HCT116 (cell line): ENCODE measurements at regions not wholly inside any gene's neighbourhood (a gene's known extent, or its start where the extent isn't known, plus 50 kb on each side); places are given as distances from the start of the nearest gene placed in this dataset.

Source experiments
- ATAC-seq: fragments of 200-7000 bp; cut with Tn5 transposase; 2 replicates; pipeline ENCODE4 v1.9.1; 2020; ENCODE audit warnings: mild to moderate bottlenecking, moderate library complexity
- BruUV-seq: library from RNA; stranded (reverse); fragments of 400-500 nt; replicated peaks from 2 replicates; lab custom pipeline; 2021; lab: Mats Ljungman, UMichigan
- CTCF ChIA-PET: fragments of 300-600 bp; sonication (Branson Sonifier 250); formaldehyde crosslinking; loops from one replicate; lab custom pipeline; 2021; ENCODE audit warnings: antibody characterized with exemption; lab: Charles Lee
- POLR2A ChIA-PET: fragments of 300-600, 350-600 bp; sonication (Branson Sonifier 250); formaldehyde crosslinking; loops from one replicate; lab custom pipeline; 2021; ENCODE audit warnings: antibody characterized with exemption; lab: Charles Lee
- RAD21 ChIA-PET, 2 experiments: fragments of 300-600 bp; sonication (Branson Sonifier 250); formaldehyde crosslinking; loops; one replicate each; lab custom pipeline; 2023; ENCODE audit warnings: low total read pairs in 2 of 2; ENCODE audit not compliant: uncharacterized antibody in 2 of 2, unreplicated experiment in 2 of 2, low non-redundant PET in 1 of 2; lab: Charles Lee
- DNase-seq: peaks from one replicate; pipeline ENCODE4 v3.0.0-alpha.2; 2010; ENCODE audit warnings: low read depth, low spot score
- H2AFZ ChIP-seq: fragments of 200-600 bp; shearing (Covaris generic), sonication (generic); 2 replicates; pipeline ENCODE4 v1.6.1; 2017; ENCODE audit warnings: low read depth, mixed run types, mixed read lengths, antibody characterized with exemption, low read length; ENCODE audit not compliant: poor library complexity, severe bottlenecking
- H3K27ac ChIP-seq: 2 replicates; pipeline ENCODE4 v1.5.1; 2012; ENCODE audit warnings: low read depth, low read length
- H3K27me3 ChIP-seq: fragments of 200-600 bp; sonication (generic); 2 replicates; pipeline ENCODE4 v1.6.1; 2016; ENCODE audit warnings: mixed run types, low read length, mixed read lengths; ENCODE audit not compliant: insufficient read depth
- H3K36me3 ChIP-seq, 2 experiments: fragments of 200-500 bp in 1 of 2; fragments of 200-600 bp in 1 of 2; sonication (Bioruptor generic) in 1 of 2; sonication (generic) in 1 of 2; 2 replicates each; pipeline versions ENCODE4 v1.5.1 to v1.6.1; 2014 to 2016; ENCODE audit warnings: low read length in 2 of 2, inconsistent platforms in 1 of 2, mixed read lengths in 1 of 2, mixed run types in 1 of 2; ENCODE audit not compliant: insufficient read depth in 2 of 2, control insufficient read depth in 1 of 2
- H3K4me1 ChIP-seq, 2 experiments: fragments of 200-600 bp in 1 of 2; sonication (generic) in 1 of 2; 2 replicates each; pipeline versions ENCODE4 v1.5.1 to v1.6.1; 2012 to 2017; ENCODE audit warnings: low read length in 2 of 2, inconsistent platforms in 1 of 2, mild to moderate bottlenecking in 1 of 2, mixed read lengths in 1 of 2, mixed run types in 1 of 2, moderate library complexity in 1 of 2; ENCODE audit not compliant: insufficient read depth in 2 of 2, control insufficient read depth in 1 of 2
- H3K4me2 ChIP-seq: fragments of 200-600 bp; sonication (generic); 2 replicates; pipeline ENCODE4 v1.6.1; 2017; ENCODE audit warnings: mixed run types, low read length, mixed read lengths
- H3K4me3 ChIP-seq, 2 experiments: fragments of 200-600 bp in 1 of 2; sonication (generic) in 1 of 2; replicated peaks in 1 of 2; 2 replicates each; pipeline ENCODE4 v1.5.1; 2011 to 2016; ENCODE audit warnings: low read length in 2 of 2, control low read depth in 1 of 2, low read depth in 1 of 2, mild to moderate bottlenecking in 1 of 2, mixed read lengths in 1 of 2, mixed run types in 1 of 2
- H3K79me2 ChIP-seq: fragments of 200-600 bp; sonication (generic); 2 replicates; pipeline ENCODE4 v1.6.1; 2017; ENCODE audit warnings: mild to moderate bottlenecking, mixed run types, low read length, moderate library complexity, mixed read lengths; ENCODE audit not compliant: insufficient read depth
- H3K9ac ChIP-seq: fragments of 200-600 bp; sonication (generic); 2 replicates; pipeline ENCODE4 v1.6.1; 2016; ENCODE audit warnings: low read length, mixed read lengths
- H3K9me2 ChIP-seq: fragments of 200-600 bp; sonication (generic), shearing (Covaris generic); 2 replicates; pipeline ENCODE4 v1.6.1; 2017; ENCODE audit warnings: mixed run types, mild to moderate bottlenecking, moderate library complexity; ENCODE audit not compliant: insufficient read depth
- H3K9me3 ChIP-seq, 2 experiments: fragments of 200-500 bp in 1 of 2; fragments of 200-600 bp in 1 of 2; sonication (Bioruptor generic) in 1 of 2; sonication (generic) in 1 of 2; 2 replicates each; pipeline ENCODE4 v1.6.1; 2014 to 2017; ENCODE audit warnings: low read length in 2 of 2, mixed read lengths in 2 of 2, inconsistent platforms in 1 of 2, low read depth in 1 of 2, mild to moderate bottlenecking in 1 of 2, mixed run types in 1 of 2, moderate library complexity in 1 of 2; ENCODE audit not compliant: control insufficient read depth in 1 of 2, insufficient read depth in 1 of 2
- H4K20me1 ChIP-seq: fragments of 200-600 bp; sonication (generic), shearing (Covaris generic); 2 replicates; pipeline ENCODE4 v1.6.1; 2017; ENCODE audit warnings: mixed run types, mild to moderate bottlenecking, moderate library complexity; ENCODE audit not compliant: insufficient read depth
- EGR1 ChIP-seq: IDR thresholded peaks from 2 replicates; pipeline ENCODE4 v1.6.1; 2012; ENCODE audit warnings: low read depth
- ELF1 ChIP-seq: IDR thresholded peaks from 2 replicates; pipeline ENCODE4 v1.6.1; 2012; ENCODE audit warnings: low read depth, borderline replicate concordance
- EZH2 ChIP-seq: fragments of 200-600 bp; sonication (generic); IDR thresholded peaks from 2 replicates; pipeline ENCODE4 v1.6.1; 2017; ENCODE audit warnings: antibody characterized with exemption, mixed run types
- SP1 ChIP-seq: IDR thresholded peaks from 2 replicates; pipeline ENCODE4 v1.6.1; 2012; ENCODE audit warnings: low read depth
- SRF ChIP-seq: IDR thresholded peaks from 2 replicates; pipeline ENCODE4 v1.6.1; 2012; ENCODE audit warnings: low read depth
- intact Hi-C: fragments of 100-400 bp; cut with micrococcal nuclease; formaldehyde crosslinking; loops from 2 replicates; pipeline ENCODE4 v1.10.0; 2022
- TF ChIP-seq, protein P1 (sequence below): IDR thresholded peaks from 2 replicates; pipeline ENCODE4 v1.6.1; 2012; ENCODE audit warnings: low read depth
- TF ChIP-seq, protein P2 (sequence below), 3 experiments: fragments of 200-600 bp in 1 of 3; sonication (generic) in 1 of 3; IDR thresholded peaks in 2 of 3; conservative IDR thresholded peaks in 1 of 3; 2 replicates each; pipeline ENCODE4 v1.5.1; 2012 to 2017; ENCODE audit warnings: low read depth in 2 of 3, low read length in 2 of 3, antibody characterized with exemption in 1 of 3, borderline replicate concordance in 1 of 3, control low read depth in 1 of 3, mild to moderate bottlenecking in 1 of 3, mixed read lengths in 1 of 3, mixed run types in 1 of 3, moderate library complexity in 1 of 3; ENCODE audit not compliant: insufficient read depth in 1 of 3

GRCh38 chr10:3272300-3272699, 99.7 kb upstream of the PITRM1 start:
- no peak for TF ChIP-seq ELF1
- TF ChIP-seq, protein P1, sequence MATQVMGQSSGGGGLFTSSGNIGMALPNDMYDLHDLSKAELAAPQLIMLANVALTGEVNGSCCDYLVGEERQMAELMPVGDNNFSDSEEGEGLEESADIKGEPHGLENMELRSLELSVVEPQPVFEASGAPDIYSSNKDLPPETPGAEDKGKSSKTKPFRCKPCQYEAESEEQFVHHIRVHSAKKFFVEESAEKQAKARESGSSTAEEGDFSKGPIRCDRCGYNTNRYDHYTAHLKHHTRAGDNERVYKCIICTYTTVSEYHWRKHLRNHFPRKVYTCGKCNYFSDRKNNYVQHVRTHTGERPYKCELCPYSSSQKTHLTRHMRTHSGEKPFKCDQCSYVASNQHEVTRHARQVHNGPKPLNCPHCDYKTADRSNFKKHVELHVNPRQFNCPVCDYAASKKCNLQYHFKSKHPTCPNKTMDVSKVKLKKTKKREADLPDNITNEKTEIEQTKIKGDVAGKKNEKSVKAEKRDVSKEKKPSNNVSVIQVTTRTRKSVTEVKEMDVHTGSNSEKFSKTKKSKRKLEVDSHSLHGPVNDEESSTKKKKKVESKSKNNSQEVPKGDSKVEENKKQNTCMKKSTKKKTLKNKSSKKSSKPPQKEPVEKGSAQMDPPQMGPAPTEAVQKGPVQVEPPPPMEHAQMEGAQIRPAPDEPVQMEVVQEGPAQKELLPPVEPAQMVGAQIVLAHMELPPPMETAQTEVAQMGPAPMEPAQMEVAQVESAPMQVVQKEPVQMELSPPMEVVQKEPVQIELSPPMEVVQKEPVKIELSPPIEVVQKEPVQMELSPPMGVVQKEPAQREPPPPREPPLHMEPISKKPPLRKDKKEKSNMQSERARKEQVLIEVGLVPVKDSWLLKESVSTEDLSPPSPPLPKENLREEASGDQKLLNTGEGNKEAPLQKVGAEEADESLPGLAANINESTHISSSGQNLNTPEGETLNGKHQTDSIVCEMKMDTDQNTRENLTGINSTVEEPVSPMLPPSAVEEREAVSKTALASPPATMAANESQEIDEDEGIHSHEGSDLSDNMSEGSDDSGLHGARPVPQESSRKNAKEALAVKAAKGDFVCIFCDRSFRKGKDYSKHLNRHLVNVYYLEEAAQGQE: no peak
- no peak for TF ChIP-seq EGR1
- TF ChIP-seq EZH2: no peak
- TF ChIP-seq SRF: no peak
- no peak for TF ChIP-seq SP1
- TF ChIP-seq, protein P2, sequence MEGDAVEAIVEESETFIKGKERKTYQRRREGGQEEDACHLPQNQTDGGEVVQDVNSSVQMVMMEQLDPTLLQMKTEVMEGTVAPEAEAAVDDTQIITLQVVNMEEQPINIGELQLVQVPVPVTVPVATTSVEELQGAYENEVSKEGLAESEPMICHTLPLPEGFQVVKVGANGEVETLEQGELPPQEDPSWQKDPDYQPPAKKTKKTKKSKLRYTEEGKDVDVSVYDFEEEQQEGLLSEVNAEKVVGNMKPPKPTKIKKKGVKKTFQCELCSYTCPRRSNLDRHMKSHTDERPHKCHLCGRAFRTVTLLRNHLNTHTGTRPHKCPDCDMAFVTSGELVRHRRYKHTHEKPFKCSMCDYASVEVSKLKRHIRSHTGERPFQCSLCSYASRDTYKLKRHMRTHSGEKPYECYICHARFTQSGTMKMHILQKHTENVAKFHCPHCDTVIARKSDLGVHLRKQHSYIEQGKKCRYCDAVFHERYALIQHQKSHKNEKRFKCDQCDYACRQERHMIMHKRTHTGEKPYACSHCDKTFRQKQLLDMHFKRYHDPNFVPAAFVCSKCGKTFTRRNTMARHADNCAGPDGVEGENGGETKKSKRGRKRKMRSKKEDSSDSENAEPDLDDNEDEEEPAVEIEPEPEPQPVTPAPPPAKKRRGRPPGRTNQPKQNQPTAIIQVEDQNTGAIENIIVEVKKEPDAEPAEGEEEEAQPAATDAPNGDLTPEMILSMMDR (IDR thresholded peaks at IDR 0.05 in 2 of 3, conservative IDR thresholded peaks at IDR 0.05 in 1 of 3; ENCODE audit: borderline replicate concordance in 1 of 3, insufficient read depth in 1 of 3, low read depth in 2 of 3, low read length in 2 of 3): no peak
- Histone ChIP-seq H3K9ac (no peak overlapping the region), H3K79me2 (no peaks in the 10 kb centered on the region), H3K36me3 (no peaks in the 10 kb centered on the region), H3K9me3 (no peaks in the 10 kb centered on the region), H3K4me1 (no peaks in the 10 kb centered on the region), H4K20me1 (no peaks in the 10 kb centered on the region), H3K27ac (no peak overlapping the region), H3K4me3 (no peak overlapping the region), H3K27me3 (no peaks in the 10 kb centered on the region; the same call in 1 of the 2 replicates), H3K9me2 (no peaks in the 10 kb centered on the region), H3K4me2 (no peak overlapping the region), H2AFZ (no peak overlapping the region)
- RAD21 ChIA-PET: no interaction called here
- intact Hi-C loops: no loop called here
- no peak for ATAC-seq
- POLR2A ChIA-PET: no interaction called here
- no peak for DNase-seq
- BruUV-seq: no TSS peak
- CTCF ChIA-PET: no interaction called here
